ENCODE measurements at regions not wholly inside any gene's neighbourhood (a gene's known extent, or its start where the extent isn't known, plus 50 kb on each side); places are given as distances from the start of the nearest gene placed in this dataset.

DNA sequence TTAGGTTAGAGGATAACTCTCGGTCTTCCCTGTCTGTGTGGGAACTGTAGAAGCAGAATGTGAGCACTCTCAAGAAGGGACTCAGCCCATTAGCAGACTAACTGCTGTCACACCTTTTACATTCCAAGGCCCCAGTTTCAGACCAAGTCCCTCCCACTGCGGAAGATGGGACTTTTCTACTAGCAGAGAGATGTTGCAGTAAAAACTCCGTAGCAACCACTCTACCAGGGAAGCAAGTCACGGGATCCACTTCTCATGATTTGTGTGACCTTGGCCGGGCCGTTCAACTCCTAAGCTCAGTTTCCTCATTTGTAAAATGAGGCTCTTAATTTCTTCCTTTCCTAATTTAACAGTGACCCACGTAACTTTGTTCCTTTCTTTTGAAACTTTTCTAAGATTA lies 77.1 kb upstream of the SLC4A11 start:
- Histone ChIP-seq H3K9ac (ENCODE audit: control insufficient read depth, insufficient read depth, low read length) (no peak overlapping the region), H3K36me3 (ENCODE audit: control insufficient read depth in 2 of 2, insufficient read depth in 2 of 2, low read length in 1 of 2) (no peaks in the 10 kb centered on the region), H3K4me1 (ENCODE audit: control insufficient read depth, insufficient read depth, low read length) (no peaks in the 10 kb centered on the region), H3K27me3 (replicated peaks in 1 of 2; ENCODE audit: control insufficient read depth in 2 of 2, insufficient read depth in 2 of 2, low read length in 1 of 2) (no peaks in the 10 kb centered on the region), H3K79me2 (ENCODE audit: control insufficient read depth, insufficient read depth, low read length) (no peaks in the 10 kb centered on the region), H2AFZ (ENCODE audit: control insufficient read depth, low read depth, low read length) (no peak overlapping the region), H3K9me3 (replicated peaks; ENCODE audit: control insufficient read depth, insufficient read depth, low read length) (no peaks in the 10 kb centered on the region), H3K27ac (ENCODE audit: control insufficient read depth, insufficient read depth) (no peak overlapping the region), H3K4me2 (ENCODE audit: control insufficient read depth, insufficient read depth) (no peak overlapping the region), H4K20me1 (ENCODE audit: control insufficient read depth, insufficient read depth) (no peaks in the 10 kb centered on the region), H3K4me3 (no peak overlapping the region)
- DNase-seq (ENCODE audit: low read depth, low spot score), result no peak
- intact Hi-C loops (cut with micrococcal nuclease; ENCODE audit: unreplicated experiment) (loop anchor here (1.0 to 5.0 kb wide), 3 partner anchors 98 to 264 kb away; no protein-coding TSS in a partner anchor), in situ Hi-C loops (cut with MboI) (no loop called here)
- no peak for FAIRE-seq
- BruUV-seq (replicated peaks), result no TSS peak
- POLR2A ChIA-PET, result interaction anchor here (0.5 to 0.6 kb wide), 2 partner anchors 11 to 102 kb away, joined by 3 to 4 read pairs; no protein-coding TSS in a partner anchor
- TF ChIP-seq IKZF1 (conservative IDR thresholded peaks at IDR 0.05), result no peak
- no peak for TF ChIP-seq TCF7 (IDR thresholded peaks at IDR 0.05; ENCODE audit: borderline replicate concordance)
- ATAC-seq, result no peak
- RAD21 ChIA-PET (ENCODE audit: unreplicated experiment), result interaction anchor here (0.8 to 1.4 kb wide), 8 partner anchors 14 to 265 kb away, joined by 3 to 16 read pairs (median 4); partner anchors contain the start of gene ITPA
- SMC1A ChIA-PET (ENCODE audit: uncharacterized antibody, unreplicated experiment), result interaction anchor here (0.8 to 3.1 kb wide), 5 partner anchors 13 to 263 kb away, joined by 3 to 16 read pairs (median 3); no protein-coding TSS in a partner anchor
- CTCF ChIA-PET, result interaction anchor here (0.8 to 4.8 kb wide), 16 partner anchors 9 to 263 kb away, joined by 3 to 44 read pairs (median 5); no protein-coding TSS in a partner anchor
- 62% methylated on average over 7 of the region's 7 CpGs for WGBS (ENCODE audit: insufficient coverage, insufficient replicate concordance, low lambda C conversion rate, missing lambda C conversion rate)

DNA sequence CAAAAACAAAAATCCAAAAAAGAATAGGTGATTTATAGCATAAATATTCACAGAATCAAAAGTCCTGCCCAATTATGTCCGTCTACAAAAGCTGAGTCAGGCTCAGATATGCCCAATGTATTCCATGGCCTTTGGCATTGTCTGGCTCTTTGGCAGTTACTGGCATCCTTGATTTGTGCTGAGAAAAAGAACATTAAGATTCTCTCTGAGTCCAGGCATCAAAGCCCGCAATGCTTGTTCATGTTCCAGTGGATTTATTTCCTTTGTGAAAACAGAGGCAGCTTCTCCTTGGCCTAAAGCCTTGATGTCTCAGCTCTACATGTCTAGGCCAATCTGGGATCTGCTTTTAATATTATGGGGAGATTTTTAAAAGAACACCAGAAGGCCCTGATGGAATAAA lies 76.1 kb upstream of the SLC4A11 start:
- H3K36me3 ChIP-seq (ENCODE audit: control insufficient read depth in 2 of 2, insufficient read depth in 2 of 2, low read length in 1 of 2), result no peaks in the 10 kb centered on the region
- in situ Hi-C loops (cut with MboI) (no loop called here), intact Hi-C loops (cut with micrococcal nuclease; ENCODE audit: unreplicated experiment) (loop anchor here (5.0 kb wide), 2 partner anchors 198 to 263 kb away; no protein-coding TSS in a partner anchor)
- BruUV-seq (replicated peaks), result no TSS peak
- no peak for FAIRE-seq
- RAD21 ChIA-PET (ENCODE audit: unreplicated experiment), result no interaction called here
- no peak overlapping the region for H3K9ac ChIP-seq (ENCODE audit: control insufficient read depth, insufficient read depth, low read length)
- SMC1A ChIA-PET (ENCODE audit: uncharacterized antibody, unreplicated experiment), result interaction anchor here (0.9 to 3.1 kb wide), 4 partner anchors 9 to 262 kb away, joined by 3 to 16 read pairs (median 4); no protein-coding TSS in a partner anchor
- ATAC-seq, result no peak
- POLR2A ChIA-PET, result no interaction called here
- DNase-seq (ENCODE audit: low read depth, low spot score), result no peak
- CTCF ChIA-PET, result interaction anchor here (1.0 to 4.8 kb wide), 12 partner anchors 8 to 262 kb away, joined by 3 to 44 read pairs (median 4); no protein-coding TSS in a partner anchor
- no peaks in the 10 kb centered on the region for H3K4me1 ChIP-seq (ENCODE audit: control insufficient read depth, insufficient read depth, low read length)
- H3K4me2 ChIP-seq (ENCODE audit: control insufficient read depth, insufficient read depth), result no peak overlapping the region
- no peak overlapping the region for H3K27ac ChIP-seq (ENCODE audit: control insufficient read depth, insufficient read depth)
- no peaks in the 10 kb centered on the region for H4K20me1 ChIP-seq (ENCODE audit: control insufficient read depth, insufficient read depth)
- no peaks in the 10 kb centered on the region for H3K27me3 ChIP-seq (replicated peaks in 1 of 2; ENCODE audit: control insufficient read depth in 2 of 2, insufficient read depth in 2 of 2, low read length in 1 of 2)
- no peaks in the 10 kb centered on the region for H3K9me3 ChIP-seq (replicated peaks; ENCODE audit: control insufficient read depth, insufficient read depth, low read length)
- 20% methylated on average over 2 of the region's 2 CpGs for WGBS (ENCODE audit: insufficient coverage, insufficient replicate concordance, low lambda C conversion rate, missing lambda C conversion rate)
- no peaks in the 10 kb centered on the region for H3K79me2 ChIP-seq (ENCODE audit: control insufficient read depth, insufficient read depth, low read length)
- no peak overlapping the region for H2AFZ ChIP-seq (ENCODE audit: control insufficient read depth, low read depth, low read length)
- no peak overlapping the region for H3K4me3 ChIP-seq
- no peak for TF ChIP-seq SRF (IDR thresholded peaks at IDR 0.05; ENCODE audit: low read depth in 2 of 2, low read length in 2 of 2)
- no peak for TF ChIP-seq NR2C1 (IDR thresholded peaks at IDR 0.05)
- TF ChIP-seq STAT3 (IDR thresholded peaks at IDR 0.05; ENCODE audit: low read depth, low read length), result no peak
- no peak for TF ChIP-seq IKZF2 (IDR thresholded peaks at IDR 0.05)
- TF ChIP-seq SMC3 (IDR thresholded peaks at IDR 0.05; ENCODE audit: borderline replicate concordance, low read length), result no peak
- TF ChIP-seq, protein P1, sequence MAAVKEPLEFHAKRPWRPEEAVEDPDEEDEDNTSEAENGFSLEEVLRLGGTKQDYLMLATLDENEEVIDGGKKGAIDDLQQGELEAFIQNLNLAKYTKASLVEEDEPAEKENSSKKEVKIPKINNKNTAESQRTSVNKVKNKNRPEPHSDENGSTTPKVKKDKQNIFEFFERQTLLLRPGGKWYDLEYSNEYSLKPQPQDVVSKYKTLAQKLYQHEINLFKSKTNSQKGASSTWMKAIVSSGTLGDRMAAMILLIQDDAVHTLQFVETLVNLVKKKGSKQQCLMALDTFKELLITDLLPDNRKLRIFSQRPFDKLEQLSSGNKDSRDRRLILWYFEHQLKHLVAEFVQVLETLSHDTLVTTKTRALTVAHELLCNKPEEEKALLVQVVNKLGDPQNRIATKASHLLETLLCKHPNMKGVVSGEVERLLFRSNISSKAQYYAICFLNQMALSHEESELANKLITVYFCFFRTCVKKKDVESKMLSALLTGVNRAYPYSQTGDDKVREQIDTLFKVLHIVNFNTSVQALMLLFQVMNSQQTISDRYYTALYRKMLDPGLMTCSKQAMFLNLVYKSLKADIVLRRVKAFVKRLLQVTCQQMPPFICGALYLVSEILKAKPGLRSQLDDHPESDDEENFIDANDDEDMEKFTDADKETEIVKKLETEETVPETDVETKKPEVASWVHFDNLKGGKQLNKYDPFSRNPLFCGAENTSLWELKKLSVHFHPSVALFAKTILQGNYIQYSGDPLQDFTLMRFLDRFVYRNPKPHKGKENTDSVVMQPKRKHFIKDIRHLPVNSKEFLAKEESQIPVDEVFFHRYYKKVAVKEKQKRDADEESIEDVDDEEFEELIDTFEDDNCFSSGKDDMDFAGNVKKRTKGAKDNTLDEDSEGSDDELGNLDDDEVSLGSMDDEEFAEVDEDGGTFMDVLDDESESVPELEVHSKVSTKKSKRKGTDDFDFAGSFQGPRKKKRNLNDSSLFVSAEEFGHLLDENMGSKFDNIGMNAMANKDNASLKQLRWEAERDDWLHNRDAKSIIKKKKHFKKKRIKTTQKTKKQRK (IDR thresholded peaks at IDR 0.05; ENCODE audit: low read depth, low read length), result no peak
- TF ChIP-seq, protein P2, sequence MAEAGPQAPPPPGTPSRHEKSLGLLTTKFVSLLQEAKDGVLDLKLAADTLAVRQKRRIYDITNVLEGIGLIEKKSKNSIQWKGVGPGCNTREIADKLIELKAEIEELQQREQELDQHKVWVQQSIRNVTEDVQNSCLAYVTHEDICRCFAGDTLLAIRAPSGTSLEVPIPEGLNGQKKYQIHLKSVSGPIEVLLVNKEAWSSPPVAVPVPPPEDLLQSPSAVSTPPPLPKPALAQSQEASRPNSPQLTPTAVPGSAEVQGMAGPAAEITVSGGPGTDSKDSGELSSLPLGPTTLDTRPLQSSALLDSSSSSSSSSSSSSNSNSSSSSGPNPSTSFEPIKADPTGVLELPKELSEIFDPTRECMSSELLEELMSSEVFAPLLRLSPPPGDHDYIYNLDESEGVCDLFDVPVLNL (IDR thresholded peaks at IDR 0.05; ENCODE audit: low read depth, low read length), result no peak
- no peak for TF ChIP-seq GATAD2B (conservative IDR thresholded peaks at IDR 0.05; ENCODE audit: low read depth)
- no peak for TF ChIP-seq ZNF207 (IDR thresholded peaks at IDR 0.05; ENCODE audit: borderline replicate concordance)
- TF ChIP-seq CHD4 (IDR thresholded peaks at IDR 0.05), result no peak
- TF ChIP-seq EP300 (IDR thresholded peaks at IDR 0.05; ENCODE audit: borderline replicate concordance in 1 of 2, control insufficient read depth in 1 of 2, low read depth in 2 of 2, low read length in 2 of 2), result no peak
- TF ChIP-seq SIX5 (IDR thresholded peaks at IDR 0.05; ENCODE audit: low read depth, low read length, severe bottlenecking), result no peak
